ENCODE measurements at regions not wholly inside any gene's neighbourhood (a gene's known extent, or its start where the extent isn't known, plus 50 kb on each side); places are given as distances from the start of the nearest gene placed in this dataset.

DNA sequence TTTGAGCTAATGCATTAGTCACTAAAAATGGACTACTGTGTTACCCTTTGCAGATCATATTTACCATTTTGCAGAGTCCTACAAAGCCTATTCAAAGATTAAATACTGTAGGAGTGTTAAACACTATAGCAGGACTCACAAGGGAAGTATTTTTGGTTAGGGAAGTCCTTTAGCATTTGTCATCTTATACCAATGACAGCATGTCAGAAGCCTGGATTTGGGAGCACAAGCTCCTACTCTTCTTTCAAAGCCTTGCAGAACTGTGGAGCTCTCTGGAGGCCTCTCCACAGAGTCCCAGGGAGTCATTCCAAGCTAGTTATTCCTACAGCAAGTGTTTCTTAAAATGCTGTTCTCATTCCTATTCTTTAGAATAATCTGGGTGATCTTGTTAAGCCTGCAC lies 288.8 kb downstream of the PIK3R1 start:
- Mint-ChIP-seq H3K4me3 (no peak overlapping the region), H3K9me3 (peaks cover 3% of the 10 kb centered on the region), H3K27me3 (ENCODE audit: low read depth) (no peaks in the 10 kb centered on the region), H3K4me1 (ENCODE audit: low read depth) (no peaks in the 10 kb centered on the region), H3K36me3 (ENCODE audit: insufficient read depth) (no peaks in the 10 kb centered on the region)
- DNase-seq (no peak), ATAC-seq (no peak)

DNA sequence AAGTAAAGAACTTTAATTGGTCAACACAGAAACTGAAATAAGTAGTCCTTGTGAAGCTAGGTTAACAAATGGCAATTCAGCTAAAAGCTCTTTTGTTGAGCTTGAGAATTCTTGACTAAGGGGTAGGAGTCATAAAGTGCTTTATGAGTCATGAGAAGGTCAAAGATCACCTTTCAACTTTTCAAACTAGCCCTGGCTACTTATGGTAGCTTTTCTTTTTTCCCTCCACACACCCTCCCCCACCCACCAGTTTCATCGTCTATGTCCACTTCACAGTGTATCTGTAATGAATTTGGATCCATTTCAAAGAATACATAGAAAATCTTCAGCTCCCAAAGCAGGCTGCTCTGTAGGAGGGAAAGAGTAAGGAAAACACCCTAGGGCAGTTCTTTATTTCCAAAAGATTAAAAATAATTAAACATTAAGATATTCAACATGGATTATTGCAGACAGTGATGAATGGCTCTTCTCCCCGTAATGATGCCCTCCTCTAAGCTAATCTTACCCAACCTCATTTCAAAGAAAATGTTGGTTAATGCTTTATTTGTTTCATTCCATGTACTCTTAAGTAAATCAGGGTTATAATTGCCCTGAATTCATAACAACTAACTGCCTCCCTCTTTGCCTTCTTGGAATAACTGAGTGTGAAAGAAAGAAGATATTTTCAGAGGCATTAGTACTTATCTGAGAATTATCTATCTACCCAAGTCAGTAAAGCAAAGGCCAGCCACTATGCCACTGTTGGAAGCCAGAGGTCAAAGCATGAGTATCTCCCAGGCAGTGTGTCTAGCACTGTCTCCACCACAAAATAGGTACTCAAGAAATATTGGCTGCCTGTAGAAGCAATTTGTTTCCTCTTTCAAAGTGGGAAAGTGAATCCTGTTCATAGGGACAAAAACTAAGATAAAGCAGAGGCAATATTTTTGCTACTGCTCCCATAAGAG lies 290.6 kb downstream of the PIK3R1 start:
- H3K4me3 Mint-ChIP-seq = no peak overlapping the region
- no peaks in the 10 kb centered on the region for H3K9me3 Mint-ChIP-seq
- DNase-seq = no peak
- ATAC-seq = no peak
- no peaks in the 10 kb centered on the region for H3K27me3 Mint-ChIP-seq (ENCODE audit: low read depth)
- no peaks in the 10 kb centered on the region for H3K4me1 Mint-ChIP-seq (ENCODE audit: low read depth)
- no peaks in the 10 kb centered on the region for H3K36me3 Mint-ChIP-seq (ENCODE audit: insufficient read depth)

DNA sequence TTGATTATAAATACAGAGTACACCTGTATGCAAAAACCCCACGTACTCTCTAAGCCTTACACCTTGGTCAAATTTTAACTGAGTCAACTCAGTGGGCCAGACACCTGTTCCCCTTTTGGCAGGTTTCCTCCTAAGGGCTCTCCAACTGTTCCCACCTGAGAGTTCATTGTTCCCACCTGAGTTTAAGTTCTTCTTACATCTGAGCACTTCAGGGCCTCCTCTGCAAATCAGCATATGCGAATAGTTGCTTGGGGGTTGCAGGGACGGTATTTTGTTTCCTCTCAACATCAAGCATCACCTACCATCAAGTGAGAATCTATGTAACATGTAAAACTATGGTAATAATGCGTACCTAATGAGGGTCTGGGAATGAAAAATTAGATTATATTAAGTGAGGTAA lies 300.0 kb downstream of the PIK3R1 start:
- Mint-ChIP-seq H3K27me3 (ENCODE audit: low read depth) (peaks cover 2% of the 10 kb centered on the region), H3K4me3 (no peak overlapping the region), H3K36me3 (ENCODE audit: insufficient read depth) (no peaks in the 10 kb centered on the region), H3K4me1 (ENCODE audit: low read depth) (no peaks in the 10 kb centered on the region), H3K9me3 (no peaks in the 10 kb centered on the region)
- DNase-seq = no peak
- ATAC-seq = no peak

- no peak for ATAC-seq
- no peaks in the 10 kb centered on the region for H3K9me3 Mint-ChIP-seq
- DNase-seq = no peak
- H3K4me3 Mint-ChIP-seq = no peak overlapping the region
- no peaks in the 10 kb centered on the region for H3K36me3 Mint-ChIP-seq (ENCODE audit: insufficient read depth)
- no peaks in the 10 kb centered on the region for H3K27me3 Mint-ChIP-seq (ENCODE audit: low read depth)
- H3K4me1 Mint-ChIP-seq (ENCODE audit: low read depth) = no peaks in the 10 kb centered on the region
Observed at GRCh38 chr5:68518286-68518685, 302.7 kb downstream of the PIK3R1 start.

GRCh38 chr5:68519143-68519542 lies 303.6 kb downstream of the PIK3R1 start:
- H3K4me3 Mint-ChIP-seq = no peak overlapping the region
- H3K27me3 Mint-ChIP-seq (ENCODE audit: low read depth) = no peaks in the 10 kb centered on the region
- no peaks in the 10 kb centered on the region for H3K4me1 Mint-ChIP-seq (ENCODE audit: low read depth)
- ATAC-seq (no peak), DNase-seq (no peak)
- H3K9me3 Mint-ChIP-seq = no peaks in the 10 kb centered on the region
- no peaks in the 10 kb centered on the region for H3K36me3 Mint-ChIP-seq (ENCODE audit: insufficient read depth)

GRCh38 chr5:68521776-68522175 lies 306.2 kb downstream of the PIK3R1 start:
- Mint-ChIP-seq H3K4me3 (no peak overlapping the region), H3K9me3 (no peaks in the 10 kb centered on the region), H3K27me3 (ENCODE audit: low read depth) (no peaks in the 10 kb centered on the region), H3K4me1 (ENCODE audit: low read depth) (no peaks in the 10 kb centered on the region), H3K36me3 (ENCODE audit: insufficient read depth) (no peaks in the 10 kb centered on the region)
- ATAC-seq (no peak), DNase-seq (no peak)

DNA sequence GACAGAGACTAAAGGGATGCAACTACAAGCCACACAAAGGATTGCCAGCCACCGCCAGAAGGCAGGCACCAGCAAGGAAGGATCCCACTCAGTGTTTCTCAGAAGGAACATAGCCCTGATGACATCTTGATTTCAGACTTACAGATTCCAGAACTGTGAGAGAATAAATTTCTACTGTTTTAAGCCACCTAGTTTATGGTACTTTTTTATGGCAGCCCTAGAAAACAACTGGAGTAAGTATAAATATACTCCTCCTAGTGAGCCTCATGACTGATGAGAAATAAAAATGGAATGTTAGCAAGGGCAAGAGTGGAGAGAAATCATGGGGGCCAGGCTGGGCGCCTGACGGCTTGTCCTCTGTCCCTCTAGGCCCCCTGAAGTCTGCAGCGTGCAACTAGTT lies 307.3 kb downstream of the PIK3R1 start:
- ATAC-seq (no peak), DNase-seq (no peak)
- Mint-ChIP-seq H3K4me3 (no peak overlapping the region), H3K36me3 (ENCODE audit: insufficient read depth) (no peaks in the 10 kb centered on the region), H3K27me3 (ENCODE audit: low read depth) (no peaks in the 10 kb centered on the region), H3K9me3 (peaks cover under 1% of the 10 kb centered on the region), H3K4me1 (ENCODE audit: low read depth) (no peaks in the 10 kb centered on the region)

- ATAC-seq (no peak), DNase-seq (no peak)
- Mint-ChIP-seq H3K9me3 (peaks cover 4% of the 10 kb centered on the region), H3K27me3 (ENCODE audit: low read depth) (peaks cover 4% of the 10 kb centered on the region), H3K4me1 (ENCODE audit: low read depth) (no peaks in the 10 kb centered on the region), H3K36me3 (ENCODE audit: insufficient read depth) (no peaks in the 10 kb centered on the region), H3K4me3 (no peak overlapping the region)
Observed at GRCh38 chr5:68528821-68529273, 313.3 kb downstream of the PIK3R1 start.

DNA sequence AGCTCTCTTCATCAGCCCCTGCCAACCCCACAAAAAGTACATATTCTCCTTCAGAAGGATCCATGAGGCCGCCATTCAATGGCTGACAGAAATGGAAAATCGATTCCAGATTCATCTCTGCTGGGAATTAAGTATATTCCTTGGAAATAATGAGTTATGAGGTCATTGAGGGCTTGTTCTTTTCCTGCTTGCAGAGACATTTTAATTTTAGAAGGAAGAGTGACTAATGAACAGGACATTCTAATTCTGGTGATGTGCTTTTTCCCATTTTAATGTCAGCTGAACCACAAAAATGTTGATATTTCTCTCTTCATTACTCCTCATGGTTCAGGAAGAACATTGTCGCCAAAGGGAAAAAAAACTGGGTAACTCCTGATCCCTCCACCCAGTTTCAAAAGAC lies 314.0 kb downstream of the PIK3R1 start:
- DNase-seq = no peak
- Mint-ChIP-seq H3K4me3 (no peak overlapping the region), H3K9me3 (peaks cover 4% of the 10 kb centered on the region), H3K36me3 (ENCODE audit: insufficient read depth) (no peaks in the 10 kb centered on the region), H3K27me3 (ENCODE audit: low read depth) (peaks cover 4% of the 10 kb centered on the region), H3K4me1 (ENCODE audit: low read depth) (no peaks in the 10 kb centered on the region)
- no peak for ATAC-seq

- H3K36me3 Mint-ChIP-seq (ENCODE audit: insufficient read depth) = no peaks in the 10 kb centered on the region
Observed at GRCh38 chr5:68531970-68532369, 316.4 kb downstream of the PIK3R1 start.

DNA sequence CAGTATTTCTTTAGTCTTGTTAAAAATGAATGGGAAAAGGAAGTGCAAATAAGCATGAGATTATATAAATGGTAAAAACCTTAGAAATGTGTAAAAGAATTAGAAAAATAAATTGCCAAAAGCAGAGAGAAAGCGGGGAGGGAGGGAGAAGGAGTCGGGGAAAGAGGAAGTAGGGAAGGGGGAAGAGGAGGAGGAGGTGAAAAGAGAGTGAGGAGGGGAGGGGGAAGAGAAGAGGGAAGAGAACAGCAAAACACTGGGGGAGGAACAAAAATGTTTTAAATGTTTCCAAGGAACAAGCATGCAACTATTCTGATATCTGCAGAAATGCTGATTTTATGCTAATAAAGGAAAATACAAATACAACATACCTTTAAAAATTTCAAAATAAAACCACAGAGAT lies 317.5 kb downstream of the PIK3R1 start:
- H3K36me3 Mint-ChIP-seq (ENCODE audit: insufficient read depth) = no peaks in the 10 kb centered on the region
- H3K4me3 Mint-ChIP-seq = no peak overlapping the region
- ATAC-seq (no peak), DNase-seq (no peak)
- peaks cover 12% of the 10 kb centered on the region for H3K27me3 Mint-ChIP-seq (ENCODE audit: low read depth)
- H3K9me3 Mint-ChIP-seq = peaks cover 2% of the 10 kb centered on the region
- no peaks in the 10 kb centered on the region for H3K4me1 Mint-ChIP-seq (ENCODE audit: low read depth)

More at GRCh38 chr5:68531970-68532369, 316.4 kb downstream of the PIK3R1 start:
- Mint-ChIP-seq H3K27me3 (ENCODE audit: low read depth) (peaks cover 12% of the 10 kb centered on the region), H3K4me1 (ENCODE audit: low read depth) (no peaks in the 10 kb centered on the region), H3K4me3 (no peak overlapping the region), H3K9me3 (peaks cover 4% of the 10 kb centered on the region)
- ATAC-seq (no peak), DNase-seq (no peak)

DNA sequence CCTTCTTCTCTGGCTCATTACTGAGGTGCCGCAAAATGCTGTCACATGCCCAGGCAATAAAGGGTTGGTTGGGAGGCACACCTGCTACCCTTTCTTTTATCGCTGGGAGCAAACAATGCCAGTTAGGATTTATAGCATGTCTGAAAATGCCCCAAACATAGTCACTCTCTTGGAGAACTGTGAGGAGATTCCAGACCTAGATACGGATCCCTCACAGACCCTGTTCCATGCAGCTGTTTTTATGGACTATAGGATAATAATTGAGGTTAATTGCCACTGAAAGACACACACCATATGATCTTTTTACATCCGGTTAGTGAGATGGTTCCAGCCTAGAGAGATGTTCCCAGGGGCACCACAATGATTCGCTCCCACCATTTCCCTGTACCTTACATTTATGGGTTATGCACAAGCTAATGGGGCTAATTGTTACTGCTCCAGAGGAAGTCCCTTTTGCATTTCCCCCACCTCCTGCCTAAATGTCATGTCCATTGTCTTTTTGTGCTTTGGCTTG lies 318.1 kb downstream of the PIK3R1 start:
- ATAC-seq (no peak), DNase-seq (no peak)
- Mint-ChIP-seq H3K9me3 (no peaks in the 10 kb centered on the region), H3K36me3 (ENCODE audit: insufficient read depth) (no peaks in the 10 kb centered on the region), H3K27me3 (ENCODE audit: low read depth) (peaks cover 13% of the 10 kb centered on the region), H3K4me3 (no peak overlapping the region), H3K4me1 (ENCODE audit: low read depth) (no peaks in the 10 kb centered on the region)

- DNase-seq (no peak), ATAC-seq (no peak)
- Mint-ChIP-seq H3K36me3 (ENCODE audit: insufficient read depth) (no peaks in the 10 kb centered on the region), H3K9me3 (no peaks in the 10 kb centered on the region), H3K4me3 (no peak overlapping the region), H3K4me1 (ENCODE audit: low read depth) (no peaks in the 10 kb centered on the region), H3K27me3 (ENCODE audit: low read depth) (peaks cover 18% of the 10 kb centered on the region)
Observed at GRCh38 chr5:68534131-68534940, 318.8 kb downstream of the PIK3R1 start.

DNA sequence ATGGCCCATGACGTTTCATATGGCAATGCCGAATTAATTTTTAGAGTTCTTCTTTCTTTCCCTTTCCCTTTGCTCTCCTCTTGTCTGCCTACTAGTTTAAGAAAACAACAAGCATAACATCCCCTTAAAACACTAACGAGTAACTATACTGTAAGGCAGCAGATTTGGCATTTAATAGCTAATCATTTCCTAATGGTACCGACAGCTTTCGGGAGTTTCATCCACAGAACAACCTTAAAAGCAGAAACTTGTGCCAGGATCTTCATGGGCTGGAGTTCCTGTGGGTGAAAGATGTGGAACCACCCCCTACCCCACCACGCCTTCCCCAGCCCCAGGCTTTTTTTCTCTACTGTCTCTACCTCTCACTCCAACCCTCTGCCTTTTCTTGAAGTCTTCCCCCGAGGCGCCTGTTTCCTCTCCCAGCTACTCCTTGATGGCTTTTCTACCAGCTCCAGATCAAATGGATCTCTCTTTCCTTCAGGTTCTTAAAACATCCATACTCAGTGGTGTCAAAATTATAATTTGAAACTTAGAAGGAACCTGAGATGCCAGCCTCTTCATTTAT lies 319.5 kb downstream of the PIK3R1 start:
- H3K9me3 Mint-ChIP-seq = no peaks in the 10 kb centered on the region

More for the DNA sequence above, 319.5 kb downstream of the PIK3R1 start:
- H3K27me3 Mint-ChIP-seq (ENCODE audit: low read depth) = peaks cover 21% of the 10 kb centered on the region
- no peaks in the 10 kb centered on the region for H3K4me1 Mint-ChIP-seq (ENCODE audit: low read depth)
- H3K36me3 Mint-ChIP-seq (ENCODE audit: insufficient read depth) = no peaks in the 10 kb centered on the region
- H3K4me3 Mint-ChIP-seq = no peak overlapping the region
- DNase-seq (no peak), ATAC-seq (no peak)
